ENCODE measurements at regions not wholly inside any gene's neighbourhood (a gene's known extent, or its start where the extent isn't known, plus 50 kb on each side); places are given as distances from the start of the nearest gene placed in this dataset.

DNA sequence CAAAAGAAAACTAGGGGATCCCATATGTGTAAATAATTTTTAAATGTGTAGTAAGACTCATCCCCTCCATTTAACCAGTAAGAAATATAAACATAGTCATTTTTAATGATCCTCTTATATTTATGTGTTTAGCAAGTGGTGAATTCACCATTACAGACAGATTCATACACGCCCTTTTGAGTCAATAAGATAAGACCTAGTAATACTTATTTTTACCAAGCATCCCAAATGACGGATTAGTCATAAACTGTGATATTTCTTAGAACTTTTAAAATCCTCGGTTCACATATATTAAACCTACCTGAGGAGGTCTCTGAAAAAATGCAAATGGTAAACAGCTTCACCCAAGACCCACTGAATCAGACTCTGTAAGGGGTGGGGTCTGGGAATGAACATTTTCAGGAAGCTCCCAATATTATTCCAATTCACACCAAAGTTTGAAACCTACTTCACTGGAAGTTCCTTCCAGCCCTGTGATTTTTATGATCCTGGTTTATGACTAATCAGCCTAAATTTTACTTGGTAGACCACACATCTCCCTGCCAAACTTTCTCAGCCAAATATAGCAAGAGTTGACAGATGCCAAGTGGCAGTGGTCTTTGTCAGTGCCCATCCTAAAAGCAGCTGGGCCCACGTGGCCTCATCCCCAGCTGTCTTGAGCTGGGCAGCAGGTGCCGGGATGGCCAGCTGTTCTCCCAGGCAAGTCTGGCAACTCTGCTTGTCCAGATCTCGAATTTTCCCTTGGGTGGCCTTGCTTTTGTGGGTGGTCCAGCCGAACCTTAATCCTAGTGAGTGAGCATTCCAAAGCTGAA lies 559.0 kb upstream of the RGMB start:
- Mint-ChIP-seq H3K27me3 (ENCODE audit: insufficient read depth, unreplicated experiment) (no peaks in the 10 kb centered on the region), H3K4me3 (ENCODE audit: unreplicated experiment) (no peak overlapping the region), H3K4me1 (ENCODE audit: insufficient read depth, unreplicated experiment) (peaks cover 7% of the 10 kb centered on the region), H3K36me3 (ENCODE audit: insufficient read depth, unreplicated experiment) (no peaks in the 10 kb centered on the region), H3K27ac (ENCODE audit: low read depth, unreplicated experiment) (no peak overlapping the region), H3K9me3 (ENCODE audit: unreplicated experiment) (no peaks in the 10 kb centered on the region)
- ChIA-PET CTCF (interaction anchor here (0.5 to 0.6 kb wide), 2 partner anchors 19 to 919 kb away, joined by 3 read pairs; no protein-coding TSS in a partner anchor), POLR2A (interaction anchor here (0.6 kb wide), 1 partner anchor 578 kb away, joined by 4 read pairs; no protein-coding TSS in a partner anchor)
- TF ChIP-seq, protein P1, sequence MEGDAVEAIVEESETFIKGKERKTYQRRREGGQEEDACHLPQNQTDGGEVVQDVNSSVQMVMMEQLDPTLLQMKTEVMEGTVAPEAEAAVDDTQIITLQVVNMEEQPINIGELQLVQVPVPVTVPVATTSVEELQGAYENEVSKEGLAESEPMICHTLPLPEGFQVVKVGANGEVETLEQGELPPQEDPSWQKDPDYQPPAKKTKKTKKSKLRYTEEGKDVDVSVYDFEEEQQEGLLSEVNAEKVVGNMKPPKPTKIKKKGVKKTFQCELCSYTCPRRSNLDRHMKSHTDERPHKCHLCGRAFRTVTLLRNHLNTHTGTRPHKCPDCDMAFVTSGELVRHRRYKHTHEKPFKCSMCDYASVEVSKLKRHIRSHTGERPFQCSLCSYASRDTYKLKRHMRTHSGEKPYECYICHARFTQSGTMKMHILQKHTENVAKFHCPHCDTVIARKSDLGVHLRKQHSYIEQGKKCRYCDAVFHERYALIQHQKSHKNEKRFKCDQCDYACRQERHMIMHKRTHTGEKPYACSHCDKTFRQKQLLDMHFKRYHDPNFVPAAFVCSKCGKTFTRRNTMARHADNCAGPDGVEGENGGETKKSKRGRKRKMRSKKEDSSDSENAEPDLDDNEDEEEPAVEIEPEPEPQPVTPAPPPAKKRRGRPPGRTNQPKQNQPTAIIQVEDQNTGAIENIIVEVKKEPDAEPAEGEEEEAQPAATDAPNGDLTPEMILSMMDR (IDR thresholded peaks at IDR 0.05; ENCODE audit: unreplicated experiment): no peak
- intact Hi-C loops (cut with micrococcal nuclease): no loop called here
- BruUV-seq (replicated peaks): no TSS peak
- no peak for DNase-seq (ENCODE audit: unreplicated experiment)

DNA sequence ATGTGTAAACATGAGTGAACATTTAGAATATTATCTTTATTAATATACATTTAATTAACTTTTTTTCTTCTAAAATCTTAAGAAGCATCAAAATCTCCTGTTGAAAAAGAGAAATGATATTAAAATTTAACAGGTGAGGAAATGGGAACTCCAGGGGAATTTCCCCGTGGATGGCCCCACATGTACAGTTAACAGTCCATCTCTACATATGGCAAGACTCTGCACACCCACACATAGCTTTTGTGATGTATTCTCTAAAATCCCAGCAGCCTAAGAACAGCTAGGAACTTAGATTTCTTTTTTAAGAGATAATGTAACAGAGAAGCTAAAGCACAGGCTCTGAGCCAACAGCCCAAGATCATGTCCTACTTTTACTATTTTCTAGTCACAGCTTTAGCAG lies 556.3 kb upstream of the RGMB start:
- no peak for DNase-seq (ENCODE audit: unreplicated experiment)
- intact Hi-C loops (cut with micrococcal nuclease): no loop called here
- no peak overlapping the region for H3K4me3 Mint-ChIP-seq (ENCODE audit: unreplicated experiment)

DNA sequence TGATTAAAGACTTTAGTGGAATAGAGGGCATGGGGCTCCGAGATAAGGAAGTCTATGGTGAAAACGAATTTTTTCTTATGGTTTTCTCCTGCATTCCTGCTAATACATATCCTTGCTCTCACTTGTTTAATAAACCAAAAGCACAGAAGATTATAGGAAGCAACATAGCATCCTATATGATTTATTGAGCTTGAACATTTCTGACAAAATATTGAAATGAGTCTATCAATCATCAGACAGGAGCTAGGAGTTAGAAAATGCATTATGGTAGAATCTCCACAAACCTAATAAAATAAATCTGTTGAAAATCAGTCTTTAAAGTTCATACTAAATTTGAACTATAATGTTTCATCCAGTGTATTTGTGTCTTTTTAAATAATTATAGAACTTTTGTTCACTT lies 554.6 kb upstream of the RGMB start:
- no peaks in the 10 kb centered on the region for H3K9me3 Mint-ChIP-seq (ENCODE audit: unreplicated experiment)
- no TSS peak for BruUV-seq (replicated peaks)
- TF ChIP-seq, protein P1 (IDR thresholded peaks at IDR 0.05; ENCODE audit: unreplicated experiment): no peak
- ChIA-PET CTCF (no interaction called here), POLR2A (no interaction called here)
- no peak for DNase-seq (ENCODE audit: unreplicated experiment)
- peaks cover 7% of the 10 kb centered on the region for H3K4me1 Mint-ChIP-seq (ENCODE audit: insufficient read depth, unreplicated experiment)
- no peak overlapping the region for H3K27ac Mint-ChIP-seq (ENCODE audit: low read depth, unreplicated experiment)
- intact Hi-C loops (cut with micrococcal nuclease): no loop called here
- H3K36me3 Mint-ChIP-seq (ENCODE audit: insufficient read depth, unreplicated experiment): no peaks in the 10 kb centered on the region
- no peaks in the 10 kb centered on the region for H3K27me3 Mint-ChIP-seq (ENCODE audit: insufficient read depth, unreplicated experiment)
- no peak overlapping the region for H3K4me3 Mint-ChIP-seq (ENCODE audit: unreplicated experiment)

More for the DNA sequence above, 556.3 kb upstream of the RGMB start:
- ChIA-PET POLR2A (no interaction called here), CTCF (no interaction called here)
- Mint-ChIP-seq H3K4me1 (ENCODE audit: insufficient read depth, unreplicated experiment) (peaks cover 7% of the 10 kb centered on the region), H3K9me3 (ENCODE audit: unreplicated experiment) (no peaks in the 10 kb centered on the region), H3K27ac (ENCODE audit: low read depth, unreplicated experiment) (no peak overlapping the region), H3K36me3 (ENCODE audit: insufficient read depth, unreplicated experiment) (no peaks in the 10 kb centered on the region), H3K27me3 (ENCODE audit: insufficient read depth, unreplicated experiment) (no peaks in the 10 kb centered on the region)
- no TSS peak for BruUV-seq (replicated peaks)
- TF ChIP-seq, protein P1 (IDR thresholded peaks at IDR 0.05; ENCODE audit: unreplicated experiment): no peak

DNA sequence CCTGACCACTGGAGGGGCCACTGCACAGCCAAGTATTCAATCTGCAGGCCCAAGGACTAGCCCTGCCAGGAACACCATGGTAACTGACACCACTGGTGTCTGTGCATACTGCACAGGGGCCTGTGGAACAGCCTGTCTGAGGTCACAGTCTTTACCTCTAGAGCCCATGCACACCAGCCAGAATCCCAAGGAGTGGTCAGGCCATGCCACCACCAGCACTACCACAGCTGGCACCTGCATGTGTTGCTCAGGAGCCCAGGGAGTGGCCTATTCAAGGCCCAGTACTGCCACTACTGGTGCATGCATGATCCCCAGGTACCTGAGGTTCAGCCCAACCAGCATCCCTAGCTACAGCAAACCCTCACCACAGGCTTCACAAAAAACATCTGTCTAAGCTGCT lies 546.0 kb upstream of the RGMB start:
- TF ChIP-seq, protein P1 (IDR thresholded peaks at IDR 0.05; ENCODE audit: unreplicated experiment): no peak
- POLR2A ChIA-PET: interaction anchor here (0.6 kb wide), 1 partner anchor 9 kb away, joined by 3 read pairs; no protein-coding TSS in a partner anchor
- Mint-ChIP-seq H3K4me1 (ENCODE audit: insufficient read depth, unreplicated experiment) (no peaks in the 10 kb centered on the region), H3K27ac (ENCODE audit: low read depth, unreplicated experiment) (no peak overlapping the region), H3K27me3 (ENCODE audit: insufficient read depth, unreplicated experiment) (no peaks in the 10 kb centered on the region), H3K9me3 (ENCODE audit: unreplicated experiment) (peaks cover 7% of the 10 kb centered on the region), H3K36me3 (ENCODE audit: insufficient read depth, unreplicated experiment) (no peaks in the 10 kb centered on the region), H3K4me3 (ENCODE audit: unreplicated experiment) (no peak overlapping the region)
- CTCF ChIA-PET: no interaction called here
- intact Hi-C loops (cut with micrococcal nuclease): no loop called here
- no TSS peak for BruUV-seq (replicated peaks)
- DNase-seq (ENCODE audit: unreplicated experiment): no peak
